ENCODE measurements at regions not wholly inside any gene's neighbourhood (a gene's known extent, or its start where the extent isn't known, plus 50 kb on each side); places are given as distances from the start of the nearest gene placed in this dataset.
"Not testable (repeated sequence)": the region's sequence is repeated elsewhere in the genome, so short reads cannot be mapped to it uniquely, and the experiment has no call there.

DNA sequence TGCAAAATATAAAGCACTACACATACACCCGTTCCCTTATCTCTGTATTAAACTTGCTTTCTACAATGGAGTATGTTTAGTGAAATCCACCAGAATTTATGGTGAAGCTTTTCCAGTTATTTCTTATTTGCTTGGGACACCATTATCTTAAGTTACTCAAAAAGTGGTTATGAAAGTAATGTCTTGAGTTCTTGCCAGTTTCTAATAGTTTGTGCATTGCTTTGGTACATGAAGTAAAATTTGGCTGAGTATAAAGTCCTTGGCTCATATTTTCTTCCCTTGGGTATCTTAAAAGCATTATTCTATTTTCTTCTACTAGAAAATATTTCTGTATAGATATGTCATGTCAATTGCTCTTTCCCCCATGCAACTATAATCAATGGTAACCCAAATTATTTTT lies 85.2 kb downstream of the POLR1F start:
- DNase-seq, result no peak

DNA sequence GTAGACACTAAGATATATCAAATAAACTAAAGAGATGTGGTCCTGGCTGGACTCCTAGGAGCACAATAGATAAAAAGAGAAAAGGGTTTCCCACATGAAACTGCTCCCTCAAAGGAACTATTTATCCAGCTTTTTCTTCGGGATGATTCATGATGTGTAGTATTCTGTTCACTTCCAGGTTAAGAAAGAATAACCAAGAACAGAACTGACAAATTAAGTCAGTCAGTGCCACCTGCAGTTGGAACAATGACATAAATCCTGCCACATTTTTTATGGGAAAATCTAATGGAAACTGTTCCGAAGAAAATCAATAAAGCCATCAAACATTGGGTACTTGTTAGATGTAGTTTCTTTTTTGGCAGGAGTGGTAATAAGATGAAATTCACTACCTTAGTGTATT lies 87.1 kb downstream of the POLR1F start:
- DNase-seq, result no peak

GRCh38 chr7:19620470-19620869 lies 88.4 kb downstream of the POLR1F start:
- no peak for DNase-seq

DNA sequence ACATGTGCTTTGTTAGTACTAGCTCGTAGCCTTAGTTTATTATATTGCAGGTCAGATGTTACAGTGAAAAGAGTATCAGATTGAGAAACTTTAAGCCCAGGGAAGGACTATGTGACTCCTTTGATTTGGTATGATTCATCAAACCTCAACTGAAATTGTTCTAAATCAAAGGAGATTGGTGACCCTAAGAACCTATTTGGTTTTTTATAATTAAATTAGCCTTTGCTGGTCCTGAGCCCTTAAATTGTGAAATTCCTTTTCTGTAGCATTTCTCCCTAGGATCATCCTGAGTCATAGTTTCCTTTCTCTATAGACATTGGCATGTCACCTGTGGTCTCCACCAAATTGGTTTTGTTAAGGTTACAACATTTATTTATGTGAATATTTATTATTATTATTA lies 89.7 kb downstream of the POLR1F start:
- DNase-seq, result no peak

DNA sequence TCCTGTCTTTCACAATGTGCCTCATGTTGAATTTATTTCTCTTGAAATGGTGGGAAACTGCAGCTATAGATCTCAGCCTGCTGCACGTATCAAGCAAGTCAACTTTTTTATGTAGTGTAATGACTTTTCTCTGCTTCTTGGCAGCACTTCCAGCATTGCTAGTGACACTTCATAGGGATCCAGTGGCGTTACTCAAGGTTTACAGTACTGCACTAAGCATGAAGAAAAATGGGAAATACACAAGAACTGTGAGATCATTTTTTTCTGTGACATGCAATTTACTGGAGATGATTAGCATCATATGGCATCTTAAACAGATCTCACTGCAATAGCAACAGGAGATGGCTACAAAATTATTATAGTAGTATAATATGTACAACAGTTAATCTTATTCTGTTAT lies 90.9 kb downstream of the POLR1F start:
- DNase-seq, result no peak

GRCh38 chr7:19610194-19610943 lies 98.5 kb downstream of the POLR1F start:
- DNase-seq, result no peak

GRCh38 chr7:19589446-19589845 lies 119.4 kb downstream of the POLR1F start:
- no peak for DNase-seq

DNA sequence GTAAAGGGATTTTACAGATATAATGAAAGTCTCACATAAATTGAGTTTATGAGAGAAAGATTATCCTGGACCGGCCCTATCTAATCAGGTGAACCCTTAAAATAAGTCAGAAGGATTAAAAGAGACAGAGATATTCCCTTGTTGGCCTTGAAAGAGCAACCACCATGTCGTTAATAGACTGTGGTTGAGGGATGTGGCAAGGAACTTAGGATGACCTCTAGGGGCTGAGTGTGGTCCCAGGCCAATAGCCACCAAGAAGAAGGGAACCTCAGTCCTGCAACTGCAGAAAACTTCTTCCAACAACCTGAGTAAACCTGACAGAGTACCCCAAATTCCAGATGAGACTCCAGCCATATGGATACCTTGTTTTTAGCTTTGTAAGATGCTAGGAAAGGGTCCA lies 121.5 kb downstream of the POLR1F start:
- no peak for DNase-seq

DNA sequence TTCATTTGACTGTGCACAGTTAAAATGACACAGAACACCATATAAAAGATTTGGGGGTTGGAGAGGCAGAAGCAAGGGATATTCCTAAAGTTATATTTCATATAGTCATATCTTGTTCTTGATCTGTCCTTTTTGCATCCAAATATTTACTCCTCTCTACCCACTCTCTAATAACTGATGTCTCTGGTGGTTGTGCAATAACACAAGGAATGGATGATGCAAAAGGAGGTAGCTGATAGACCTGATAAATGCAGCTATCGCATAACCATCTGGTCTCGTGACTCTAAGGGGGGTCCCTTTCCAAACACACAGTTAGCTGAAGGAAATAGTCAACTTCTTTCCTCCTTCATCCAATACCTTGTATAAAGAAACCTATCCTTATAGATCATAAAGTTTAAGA lies 123.1 kb downstream of the POLR1F start:
- no peak for DNase-seq

- no peak for DNase-seq
Measured at GRCh38 chr7:19575909-19576557, 132.8 kb downstream of the POLR1F start.

GRCh38 chr7:19574131-19574530 lies 134.7 kb downstream of the POLR1F start:
- no peak for DNase-seq

- no peak for DNase-seq
Measured at GRCh38 chr7:19572566-19572965, 136.3 kb downstream of the POLR1F start.

DNA sequence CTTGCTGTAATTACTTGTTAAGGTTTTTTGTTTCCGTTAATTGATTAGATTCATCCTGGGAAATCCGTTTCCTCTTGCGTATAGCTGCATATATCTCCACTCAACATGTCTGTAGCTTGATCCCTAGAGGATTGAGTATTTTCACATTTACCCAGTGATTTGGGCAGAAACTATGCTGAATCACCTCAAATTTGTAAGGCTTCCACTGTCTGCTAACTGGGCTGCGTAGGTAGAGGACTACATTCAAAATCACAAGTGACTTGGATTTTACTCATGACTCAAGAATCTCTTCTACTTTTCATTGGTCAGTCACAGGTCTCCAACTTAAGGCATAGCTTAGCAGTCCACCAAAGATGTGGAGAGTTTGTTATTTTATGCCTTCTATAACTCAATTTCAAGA lies 141.8 kb downstream of the POLR1F start:
- no peak for DNase-seq

- DNase-seq, result no peak
Measured at GRCh38 chr7:19565602-19566001, 143.2 kb downstream of the POLR1F start.

GRCh38 chr7:19561121-19561805 lies 147.6 kb downstream of the POLR1F start:
- DNase-seq, result no peak

DNA sequence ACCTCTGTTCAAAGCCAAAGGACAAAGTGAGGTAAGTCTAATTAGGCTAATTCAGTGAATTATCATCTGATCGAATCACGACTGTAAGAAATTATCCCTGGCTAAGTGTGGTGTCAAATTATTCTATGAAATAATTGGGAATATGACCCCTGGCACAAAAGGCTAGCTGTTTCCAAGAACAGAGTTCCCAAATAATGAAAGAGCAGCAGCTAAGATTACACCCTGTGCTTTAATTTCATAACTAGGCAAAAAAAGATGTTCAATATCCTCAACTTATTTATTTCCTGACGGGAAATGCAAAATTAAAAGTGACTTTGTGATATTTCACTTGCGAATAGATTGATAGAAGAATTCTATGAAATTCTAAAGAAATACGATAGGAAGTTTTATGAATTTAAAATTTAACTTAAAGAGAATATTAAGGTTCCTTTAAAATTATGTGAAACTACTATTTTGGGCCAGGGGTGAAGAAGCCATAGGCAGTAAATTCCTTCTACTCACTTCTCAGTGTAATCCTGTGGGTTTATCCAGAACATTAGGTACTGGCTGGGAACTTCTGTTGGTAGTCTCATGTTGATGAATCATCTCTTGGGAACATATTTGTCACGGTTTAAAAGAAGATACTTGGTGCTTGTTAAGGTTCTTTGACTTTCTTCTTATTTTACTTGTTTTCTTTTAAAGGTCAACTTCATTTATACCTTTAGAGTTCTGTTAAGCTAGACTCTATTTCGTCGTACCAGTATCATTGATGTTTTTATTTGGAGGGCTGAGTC lies 148.5 kb downstream of the POLR1F start:
- DNase-seq, result no peak

DNA sequence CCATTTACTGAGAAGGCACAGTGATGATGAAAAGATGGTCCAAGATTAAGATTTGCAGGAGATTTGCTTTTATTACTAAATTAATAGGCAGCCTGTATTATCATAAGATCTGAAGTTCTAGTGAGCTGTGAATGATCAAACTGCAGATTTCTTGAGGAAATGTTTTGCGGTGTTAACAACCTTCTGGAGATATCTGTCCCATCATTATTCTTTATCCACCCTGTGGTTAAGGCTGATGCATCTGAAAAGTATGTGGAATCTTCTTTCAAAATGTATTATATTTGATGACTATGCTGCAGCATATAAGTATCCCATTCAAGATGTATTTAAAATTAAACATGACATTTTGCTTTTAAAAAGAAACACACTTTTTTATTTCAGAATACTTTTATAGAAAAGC lies 150.3 kb downstream of the POLR1F start:
- no peak for DNase-seq

DNA sequence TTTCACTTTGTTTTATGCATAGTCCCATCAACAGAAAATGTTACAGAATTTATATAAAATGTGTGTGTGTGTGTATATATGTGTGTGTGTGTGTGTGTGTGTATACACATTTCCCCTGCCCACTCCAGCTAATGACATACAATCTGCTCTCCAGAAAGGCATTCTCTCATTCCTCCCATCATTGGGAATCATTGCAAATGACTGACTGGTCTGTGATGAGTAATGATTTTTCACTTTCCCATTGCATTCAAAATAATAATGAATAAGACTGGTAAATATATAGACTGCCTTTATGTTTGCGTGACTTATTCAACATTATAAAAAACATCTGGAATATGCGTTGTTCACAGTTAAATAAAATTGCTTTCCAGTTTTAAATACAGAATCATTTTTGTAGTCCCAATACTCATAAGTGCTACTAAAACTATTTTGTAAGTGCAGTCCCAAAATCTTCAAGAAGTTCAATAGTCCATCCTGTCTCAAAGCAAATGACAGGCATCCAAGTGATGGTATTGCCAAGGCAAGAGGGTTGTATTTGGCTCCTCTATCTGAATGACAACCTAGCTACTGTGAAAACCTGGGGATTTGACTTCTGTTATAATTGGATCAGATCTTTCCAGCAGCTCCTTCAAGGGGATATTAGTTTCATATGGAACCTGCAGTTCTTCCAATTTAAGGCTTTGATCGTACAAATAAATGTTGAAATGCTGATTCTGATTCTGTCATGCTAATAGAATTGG lies 150.9 kb downstream of the POLR1F start:
- no peak for DNase-seq

- no peak for DNase-seq
Measured at GRCh38 chr7:19554581-19554980, 154.3 kb downstream of the POLR1F start.

GRCh38 chr7:19552576-19552975 lies 156.3 kb downstream of the POLR1F start:
- DNase-seq, result no peak

DNA sequence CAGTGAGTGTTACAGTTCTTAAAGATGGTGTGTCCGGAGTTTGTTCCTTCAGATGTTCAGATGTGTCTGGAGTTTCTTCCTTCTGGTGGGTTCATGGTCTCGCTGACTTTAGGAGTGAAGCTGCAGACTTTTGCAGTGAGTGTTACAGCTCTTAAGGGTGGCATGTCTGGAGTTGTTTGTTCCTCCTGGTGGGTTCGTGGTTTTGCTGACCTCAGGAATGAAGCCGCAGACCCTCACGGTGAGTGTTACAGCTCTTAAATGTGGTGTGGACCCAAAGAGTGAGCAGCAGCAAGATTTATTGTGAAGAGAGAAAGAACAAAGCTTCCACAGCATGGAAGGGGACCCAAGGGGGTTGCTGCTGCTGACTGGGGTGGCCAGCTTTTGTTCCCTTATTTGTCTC lies 159.6 kb downstream of the POLR1F start:
- not testable (repeated sequence) for DNase-seq

- peak; percentile 36 for DNase-seq
Measured at GRCh38 chr7:19537942-19538401, 170.9 kb downstream of the POLR1F start.

DNA sequence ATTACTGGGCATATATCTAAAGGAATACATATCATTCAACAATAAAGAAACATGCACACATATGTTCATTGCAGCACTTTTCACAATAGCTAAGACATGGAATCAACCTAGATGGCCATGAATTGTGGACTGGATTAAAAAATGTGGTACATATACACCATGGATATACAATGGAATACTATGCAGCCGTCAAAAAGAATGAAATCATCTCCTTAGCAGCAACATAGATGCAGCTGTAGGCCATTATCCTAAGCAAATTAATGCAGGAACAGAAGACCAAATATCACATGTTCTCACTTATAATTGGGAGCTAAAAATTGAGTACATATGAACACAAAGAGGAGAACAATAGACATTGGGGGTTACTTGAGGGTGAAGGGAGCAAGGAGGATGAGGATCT lies 175.6 kb downstream of the POLR1F start:
- DNase-seq, result no peak
